Peyer's patch (tissue), 4 donors: ENCODE measurements at regions not wholly inside any gene's neighbourhood (a gene's known extent, or its start where the extent isn't known, plus 50 kb on each side); places are given as distances from the start of the nearest gene placed in this dataset.

Experiments used
- CTCF ChIP-seq, 6 experiments: fragments of 450-650 bp in 4 of 6; fragments of 200-600 bp in 2 of 6; sonication (generic) in 1 of 6; IDR thresholded peaks; one replicate each; pipeline ENCODE4 v1.5.1; 2017 to 2019; ENCODE audit warnings: antibody characterized with exemption in 6 of 6, mild to moderate bottlenecking in 3 of 6, moderate library complexity in 1 of 6
- POLR2A ChIP-seq, 2 donors: fragments of 450-650 bp; IDR thresholded peaks; one replicate each; pipeline ENCODE4 v1.5.1; 2017; ENCODE audit warnings: antibody characterized with exemption in 2 of 2, mild to moderate bottlenecking in 2 of 2, moderate library complexity in 2 of 2

GRCh38 chrX:143319526-143319925 is 197.7 kb downstream of the SPANXN3 start:
- TF ChIP-seq CTCF (IDR thresholded peaks at IDR 0.05), result no peak
- TF ChIP-seq POLR2A (IDR thresholded peaks at IDR 0.05), result no peak
